ENCODE measurements at regions not wholly inside any gene's neighbourhood (a gene's known extent, or its start where the extent isn't known, plus 50 kb on each side); places are given as distances from the start of the nearest gene placed in this dataset.

DNA sequence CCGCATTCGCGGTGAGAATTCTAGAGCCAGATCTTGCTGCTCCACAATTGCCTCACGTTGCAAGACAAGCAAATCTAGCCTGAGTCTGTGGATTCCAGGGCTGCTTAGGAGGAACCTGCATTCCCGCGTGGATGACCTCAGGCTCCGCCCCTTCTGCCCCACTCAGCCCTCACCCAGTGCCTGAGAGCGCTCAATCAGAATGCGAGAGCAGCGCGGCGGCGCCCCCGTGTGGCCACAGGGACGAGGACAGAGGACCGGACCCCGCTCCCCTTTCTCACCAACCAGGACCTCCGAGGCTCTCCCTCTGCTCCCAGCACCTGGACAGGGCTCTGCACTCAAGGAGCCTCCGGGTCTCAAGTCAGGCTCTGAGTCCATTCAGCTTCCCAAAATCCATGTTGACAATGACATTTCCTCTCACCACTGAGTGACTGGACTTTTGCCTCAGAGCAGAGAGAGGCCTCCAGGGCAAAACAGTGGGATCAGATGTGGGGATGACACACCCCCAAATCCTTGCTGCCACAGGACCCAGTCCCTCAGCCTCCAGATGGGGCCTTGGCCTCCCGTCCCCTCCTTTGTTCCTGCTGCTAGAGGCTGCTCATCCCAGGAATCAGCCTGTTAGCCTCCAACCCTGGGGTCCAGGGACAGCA is 52.0 kb downstream of the RPP21 start:
- peak; percentile 62 to 78 (median 72) for DNase-seq

DNA sequence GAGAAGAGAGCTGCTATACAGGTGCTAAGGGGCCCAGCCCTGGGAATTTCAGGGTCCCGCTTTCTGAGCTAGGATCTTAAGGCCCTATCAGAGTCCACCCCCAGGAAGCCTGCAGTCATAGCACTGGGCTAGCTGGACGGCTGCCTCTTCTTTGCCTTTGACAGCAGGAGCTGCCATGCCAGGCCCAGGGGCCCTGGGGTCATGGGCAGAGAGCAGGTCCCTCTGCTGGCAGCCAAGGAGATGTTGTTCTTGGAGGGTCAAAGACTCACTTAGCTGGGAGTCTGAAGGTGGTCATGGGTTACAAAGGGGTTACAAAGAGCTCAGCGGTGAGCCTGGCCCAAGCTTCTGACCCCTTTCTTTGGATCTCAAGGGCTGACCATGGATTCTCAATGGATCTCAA is 52.7 kb downstream of the RPP21 start:
- no peak for DNase-seq

DNA sequence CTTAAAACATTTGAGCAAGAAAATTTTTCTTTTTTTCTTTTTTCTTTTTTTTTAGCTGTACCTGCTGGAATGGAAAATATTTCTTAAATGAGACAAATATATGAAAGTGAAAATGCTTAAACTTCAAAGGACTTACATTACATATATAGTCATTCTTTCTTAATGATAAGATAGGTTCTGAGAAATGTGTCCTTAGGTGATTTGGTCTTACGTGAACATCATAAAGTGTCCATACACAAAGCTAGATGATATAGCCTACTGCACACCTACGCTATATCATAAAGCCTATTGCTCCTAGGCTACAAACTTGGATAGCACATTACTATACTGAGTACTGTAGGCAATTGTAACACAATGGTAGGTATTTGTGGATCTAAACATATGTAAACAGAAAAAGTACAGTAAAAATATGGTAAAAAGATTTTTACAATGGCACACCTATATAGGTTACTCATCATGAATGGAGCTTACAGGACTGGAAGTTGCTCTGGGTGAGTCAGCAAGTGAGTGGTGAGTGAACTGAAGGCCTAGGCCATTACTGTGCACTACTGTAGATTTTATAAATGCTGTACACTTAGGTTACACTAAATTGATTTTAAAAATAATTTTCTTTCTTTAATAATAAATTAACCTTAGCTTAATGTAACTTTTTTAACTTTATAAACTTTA is 54.6 kb downstream of the RPP21 start:
- no peak for DNase-seq

DNA sequence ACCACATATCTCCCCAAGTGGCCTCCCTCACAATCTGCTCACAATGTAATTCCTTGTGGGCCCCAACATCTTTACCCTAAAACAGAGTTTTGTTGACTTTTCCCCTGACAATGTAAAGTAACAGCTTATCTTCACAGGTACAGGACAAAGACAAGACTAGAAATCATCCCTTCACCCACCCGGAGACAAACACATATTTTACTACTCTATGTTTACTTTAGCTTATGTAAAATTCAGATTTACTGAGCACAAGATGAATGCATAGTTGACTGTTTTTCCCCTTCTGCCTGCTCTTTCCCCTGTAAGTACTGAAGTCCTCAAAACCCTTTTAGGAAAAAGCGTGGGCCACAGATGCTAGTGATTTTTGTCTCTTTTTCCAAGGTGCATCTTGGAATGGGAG is 61.0 kb downstream of the RPP21 start:
- no peak for DNase-seq

DNA sequence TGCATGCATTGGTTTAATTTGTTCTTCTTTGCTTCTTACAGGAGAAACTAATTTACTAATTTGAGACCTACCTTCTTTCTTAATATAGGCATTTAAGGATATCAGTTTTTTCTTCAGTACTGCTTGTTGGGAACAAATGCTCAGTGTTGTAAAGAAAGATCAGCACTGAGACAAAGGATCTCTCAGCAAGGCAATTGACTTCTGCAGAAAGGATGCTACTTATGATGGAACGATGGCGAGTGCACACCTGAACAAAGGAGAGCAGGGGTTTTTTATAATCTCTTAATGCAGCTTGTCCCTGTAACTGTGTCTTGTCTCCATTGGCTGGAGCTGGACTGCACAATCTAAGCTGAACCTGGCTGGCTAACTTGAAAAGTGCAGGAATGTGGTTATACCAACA is 64.2 kb downstream of the RPP21 start:
- no peak for DNase-seq

DNA sequence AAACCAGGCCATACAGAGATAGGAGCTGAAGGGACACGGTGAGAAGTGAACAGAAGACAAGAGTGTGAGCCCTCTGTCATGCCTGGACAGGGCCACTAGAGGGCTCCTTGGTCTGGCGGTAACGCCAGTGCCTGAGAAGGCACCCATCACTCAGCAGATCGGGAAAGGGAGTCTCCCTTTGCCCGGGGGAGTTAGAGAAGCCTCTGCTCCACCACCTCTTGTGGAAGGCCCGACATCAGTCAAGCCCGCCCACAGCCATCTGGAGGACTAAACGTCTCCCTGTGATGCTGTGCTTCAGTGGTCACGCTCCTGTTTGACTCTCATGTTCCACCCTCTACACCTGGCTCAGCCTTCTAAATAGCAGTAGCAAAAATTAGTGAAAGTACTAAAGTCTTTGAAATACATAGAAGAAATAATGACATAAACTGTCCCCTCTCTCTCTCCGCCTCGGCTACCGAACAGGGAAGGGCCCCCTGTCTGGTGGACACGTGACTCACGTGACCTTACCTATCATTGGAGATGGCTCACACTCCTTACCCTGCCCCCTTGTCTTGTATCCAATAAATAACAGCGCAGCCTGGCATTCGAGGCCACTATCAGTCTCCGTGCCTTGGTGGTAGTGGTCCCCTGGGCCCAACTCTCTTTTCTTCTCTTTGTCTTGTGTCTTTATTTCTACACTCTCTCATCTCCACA is 66.7 kb downstream of the RPP21 start:
- DNase-seq: peak; percentile 11 to 60 (median 31)

DNA sequence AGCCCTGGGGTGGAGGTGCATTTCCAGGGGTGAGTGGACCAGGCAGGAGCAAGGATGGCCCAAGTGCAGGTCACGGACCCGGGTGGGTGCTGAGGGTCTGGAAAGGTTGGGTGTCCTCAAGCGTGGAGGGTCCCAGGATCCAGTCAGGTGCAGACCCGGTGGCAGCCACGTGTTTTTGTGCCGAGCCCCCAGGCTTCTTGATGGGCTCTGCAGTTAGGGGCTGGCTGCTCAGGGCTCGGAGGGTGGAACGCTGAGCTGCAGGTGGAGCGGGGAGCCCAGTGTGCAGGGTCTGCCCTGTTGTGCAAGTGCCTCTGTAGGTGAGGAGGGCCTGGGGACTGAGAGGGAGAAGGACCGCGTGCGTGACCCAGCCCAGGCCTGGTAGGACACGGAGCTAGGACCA is 70.9 kb upstream of the HLA-E start:
- no peak for DNase-seq

DNA sequence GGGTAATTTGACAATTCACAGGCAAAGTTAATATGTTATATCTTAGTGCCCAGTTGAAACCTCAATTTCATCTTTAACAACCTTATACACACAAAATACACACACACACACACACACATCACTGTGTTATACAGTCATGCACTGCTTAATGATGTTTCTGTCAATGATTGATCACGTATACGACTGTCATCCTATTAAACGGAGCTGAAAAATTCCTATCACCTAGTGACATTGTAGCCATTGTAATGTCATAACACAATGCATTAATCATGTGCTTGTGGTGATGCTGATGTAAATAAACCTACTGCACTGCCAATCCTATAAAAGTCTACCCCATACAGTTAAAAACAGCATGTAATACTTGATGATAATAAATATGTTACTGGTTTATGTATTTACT is 64.8 kb upstream of the HLA-E start:
- no peak for DNase-seq

Measured in NCI-H1417 (cell line).